ENCODE measurements at regions not wholly inside any gene's neighbourhood (a gene's known extent, or its start where the extent isn't known, plus 50 kb on each side); places are given as distances from the start of the nearest gene placed in this dataset.

DNA sequence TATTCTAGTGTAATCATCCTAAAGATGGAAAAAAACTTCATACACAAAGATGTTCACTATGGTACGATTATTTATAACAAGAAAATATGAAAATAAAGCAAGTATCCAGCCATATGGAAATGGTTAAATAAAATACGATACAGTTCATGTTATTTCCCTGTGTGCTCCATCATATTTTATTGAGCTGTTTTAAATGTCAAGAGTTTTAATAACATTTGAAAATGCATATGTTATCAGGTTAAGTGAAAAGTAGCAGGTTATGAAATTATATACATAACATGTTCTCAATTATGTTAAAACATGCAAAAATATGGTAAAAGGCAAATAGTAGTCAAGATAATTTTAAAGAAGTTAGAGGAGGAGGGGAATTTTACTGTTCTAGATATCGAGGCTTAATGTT, 192.0 kb downstream of the HNRNPD start:
- TF ChIP-seq, protein P1, sequence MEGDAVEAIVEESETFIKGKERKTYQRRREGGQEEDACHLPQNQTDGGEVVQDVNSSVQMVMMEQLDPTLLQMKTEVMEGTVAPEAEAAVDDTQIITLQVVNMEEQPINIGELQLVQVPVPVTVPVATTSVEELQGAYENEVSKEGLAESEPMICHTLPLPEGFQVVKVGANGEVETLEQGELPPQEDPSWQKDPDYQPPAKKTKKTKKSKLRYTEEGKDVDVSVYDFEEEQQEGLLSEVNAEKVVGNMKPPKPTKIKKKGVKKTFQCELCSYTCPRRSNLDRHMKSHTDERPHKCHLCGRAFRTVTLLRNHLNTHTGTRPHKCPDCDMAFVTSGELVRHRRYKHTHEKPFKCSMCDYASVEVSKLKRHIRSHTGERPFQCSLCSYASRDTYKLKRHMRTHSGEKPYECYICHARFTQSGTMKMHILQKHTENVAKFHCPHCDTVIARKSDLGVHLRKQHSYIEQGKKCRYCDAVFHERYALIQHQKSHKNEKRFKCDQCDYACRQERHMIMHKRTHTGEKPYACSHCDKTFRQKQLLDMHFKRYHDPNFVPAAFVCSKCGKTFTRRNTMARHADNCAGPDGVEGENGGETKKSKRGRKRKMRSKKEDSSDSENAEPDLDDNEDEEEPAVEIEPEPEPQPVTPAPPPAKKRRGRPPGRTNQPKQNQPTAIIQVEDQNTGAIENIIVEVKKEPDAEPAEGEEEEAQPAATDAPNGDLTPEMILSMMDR (IDR thresholded peaks at IDR 0.05) = no peak
- TF ChIP-seq POLR2A (IDR thresholded peaks at IDR 0.05) = no peak

All from esophagus squamous epithelium (tissue), 4 donors.